AG04450 (cell line): ENCODE measurements at regions not wholly inside any gene's neighbourhood (a gene's known extent, or its start where the extent isn't known, plus 50 kb on each side); places are given as distances from the start of the nearest gene placed in this dataset.

ENCODE experiments used
- CTCF ChIA-PET: fragments of 300-600, 350-600 bp; formaldehyde crosslinking; extraction: SDS; loops from one replicate; lab custom pipeline; 2022; ENCODE audit warnings: antibody characterized with exemption, inconsistent platforms; lab: Charles Lee
- POLR2A ChIA-PET: fragments of 350-600 bp; formaldehyde crosslinking; extraction: SDS; loops from one replicate; lab custom pipeline; 2021; ENCODE audit warnings: antibody characterized with exemption, inconsistent platforms; lab: Yijun Ruan, JAX
- DNase-seq: peaks from one replicate; pipeline ENCODE4 v3.0.0-alpha.2; 2011; ENCODE audit warnings: low read depth, low spot score
- H3K27ac ChIP-seq: one replicate; pipeline ENCODE4 v1.5.1; 2012; ENCODE audit warnings: low read depth, low read length, control low read depth
- H3K27me3 ChIP-seq: one replicate; pipeline ENCODE4 v1.6.0; 2012; ENCODE audit warnings: low read length; ENCODE audit not compliant: control insufficient read depth, insufficient read depth
- H3K4me3 ChIP-seq: 2 replicates; pipeline ENCODE4 v1.5.1; 2011; ENCODE audit warnings: mild to moderate bottlenecking, low read depth, low read length, control low read depth
- H3K9me3 ChIP-seq: 2 replicates; pipeline ENCODE4 v1.5.1; 2012; ENCODE audit warnings: low read length; ENCODE audit not compliant: control insufficient read depth, insufficient read depth
- CTCF ChIP-seq: IDR thresholded peaks from 2 replicates; pipeline ENCODE4 v1.5.1; 2011; ENCODE audit warnings: low read depth, low read length, control low read depth, inconsistent platforms

- H3K9me3 ChIP-seq = no peaks in the 10 kb centered on the region; the same call in 1 of the 2 replicates
- no peaks in the 10 kb centered on the region for H3K27me3 ChIP-seq
- POLR2A ChIA-PET = no interaction called here
- H3K27ac ChIP-seq = no peak overlapping the region
- CTCF ChIA-PET = no interaction called here
- no peak for TF ChIP-seq CTCF
- no peak for DNase-seq
- H3K4me3 ChIP-seq = no peak overlapping the region
Measured at GRCh38 chr2:194100201-194100600, 1556.8 kb upstream of the SLC39A10 start.

GRCh38 chr2:194096402-194096801 lies 1560.6 kb upstream of the SLC39A10 start:
- Histone ChIP-seq H3K27me3 (no peaks in the 10 kb centered on the region), H3K27ac (no peak overlapping the region), H3K9me3 (no peaks in the 10 kb centered on the region), H3K4me3 (no peak overlapping the region)
- no peak for DNase-seq
- CTCF ChIA-PET = no interaction called here
- POLR2A ChIA-PET = no interaction called here
- TF ChIP-seq CTCF = no peak

GRCh38 chr2:194095359-194095758 lies 1561.7 kb upstream of the SLC39A10 start:
- DNase-seq = no peak
- H3K27me3 ChIP-seq = no peaks in the 10 kb centered on the region
- H3K9me3 ChIP-seq = peaks cover 4% of the 10 kb centered on the region
- TF ChIP-seq CTCF = no peak
- H3K27ac ChIP-seq = no peak overlapping the region
- H3K4me3 ChIP-seq = no peak overlapping the region
- ChIA-PET CTCF (no interaction called here), POLR2A (no interaction called here)

- no peak for DNase-seq
- TF ChIP-seq CTCF = no peak
- POLR2A ChIA-PET = no interaction called here
- Histone ChIP-seq H3K9me3 (peaks cover 13% of the 10 kb centered on the region), H3K27ac (no peak overlapping the region), H3K27me3 (no peaks in the 10 kb centered on the region), H3K4me3 (no peak overlapping the region)
- CTCF ChIA-PET = no interaction called here
Measured at GRCh38 chr2:194090251-194090905, 1566.6 kb upstream of the SLC39A10 start.

- Histone ChIP-seq H3K4me3 (no peak overlapping the region), H3K9me3 (peaks cover 16% of the 10 kb centered on the region), H3K27ac (no peak overlapping the region), H3K27me3 (no peaks in the 10 kb centered on the region)
- TF ChIP-seq CTCF = no peak
- no peak for DNase-seq
- ChIA-PET POLR2A (no interaction called here), CTCF (no interaction called here)
Measured at GRCh38 chr2:194087089-194087958, 1569.7 kb upstream of the SLC39A10 start.
